H9 (cell line): ENCODE measurements at regions not wholly inside any gene's neighbourhood (a gene's known extent, or its start where the extent isn't known, plus 50 kb on each side); places are given as distances from the start of the nearest gene placed in this dataset.
"Not testable (repeated sequence)": the region's sequence is repeated elsewhere in the genome, so short reads cannot be mapped to it uniquely, and the experiment has no call there.

ENCODE experiments used
- DNase-seq: peaks from one replicate; pipeline ENCODE4 v3.0.0-alpha.2; 2017
- H2AFZ ChIP-seq: one replicate; pipeline ENCODE4 v1.6.1; 2013; ENCODE audit warnings: mild to moderate bottlenecking, low read length, control low read depth, moderate library complexity
- H2AK5ac ChIP-seq: 2 replicates; pipeline ENCODE4 v1.6.1; 2013; ENCODE audit warnings: low read length, control low read depth, mixed read lengths; ENCODE audit not compliant: insufficient read length
- H2BK120ac ChIP-seq: one replicate; pipeline ENCODE4 v1.6.1; 2013; ENCODE audit warnings: low read depth, mild to moderate bottlenecking, low read length, control low read depth, inconsistent platforms; ENCODE audit not compliant: poor library complexity, severe bottlenecking
- H2BK12ac ChIP-seq: 2 replicates; pipeline ENCODE4 v1.6.1; 2013; ENCODE audit warnings: low read length, control low read depth, mixed read lengths, low read depth; ENCODE audit not compliant: insufficient read length
- H2BK15ac ChIP-seq: 2 replicates; pipeline ENCODE4 v1.6.1; 2013; ENCODE audit warnings: low read depth, low read length, control low read depth
- H2BK20ac ChIP-seq: one replicate; pipeline ENCODE4 v1.6.1; 2013; ENCODE audit warnings: low read depth, mild to moderate bottlenecking, low read length, control low read depth, inconsistent platforms; ENCODE audit not compliant: poor library complexity, severe bottlenecking
- H2BK5ac ChIP-seq: 2 replicates; pipeline ENCODE4 v1.6.1; 2013; ENCODE audit warnings: low read length, control low read depth, mixed read lengths; ENCODE audit not compliant: insufficient read length
- H3K14ac ChIP-seq: 2 replicates; pipeline ENCODE4 v1.6.1; 2013; ENCODE audit warnings: low read length, control low read depth; ENCODE audit not compliant: insufficient read depth
- H3K18ac ChIP-seq: 2 replicates; pipeline ENCODE4 v1.6.1; 2013; ENCODE audit warnings: low read depth, mild to moderate bottlenecking, mixed read lengths, low read length, control low read depth; ENCODE audit not compliant: insufficient read length
- H3K23ac ChIP-seq: 2 replicates; pipeline ENCODE4 v1.6.1; 2013; ENCODE audit warnings: low read length, control low read depth, mixed read lengths, low read depth; ENCODE audit not compliant: insufficient read length
- H3K23me2 ChIP-seq: 2 replicates; pipeline ENCODE4 v1.6.1; 2013; ENCODE audit warnings: low read depth, mild to moderate bottlenecking, mixed read lengths, low read length, control low read depth; ENCODE audit not compliant: insufficient read length, poor library complexity, severe bottlenecking
- H3K27ac ChIP-seq: 2 replicates; pipeline ENCODE4 v1.5.1; 2013; ENCODE audit warnings: low read length, control low read depth, mixed read lengths, low read depth; ENCODE audit not compliant: insufficient read length
- H3K27me3 ChIP-seq: 2 replicates; pipeline ENCODE4 v1.6.1; 2013; ENCODE audit warnings: low read length, control low read depth, inconsistent platforms; ENCODE audit not compliant: insufficient read depth
- H3K4ac ChIP-seq: 2 replicates; pipeline ENCODE4 v1.6.1; 2013; ENCODE audit warnings: low read depth, mild to moderate bottlenecking, control low read depth, inconsistent platforms, low read length, moderate library complexity
- H3K4me1 ChIP-seq: 2 replicates; pipeline ENCODE4 v1.6.1; 2013; ENCODE audit warnings: low read length, control low read depth, inconsistent platforms; ENCODE audit not compliant: insufficient read depth
- H3K4me2 ChIP-seq: 2 replicates; pipeline ENCODE4 v1.6.1; 2013; ENCODE audit warnings: low read length, control low read depth, mixed read lengths; ENCODE audit not compliant: insufficient read length, insufficient read depth
- H3K56ac ChIP-seq: 2 replicates; pipeline ENCODE4 v1.6.1; 2013; ENCODE audit warnings: low read depth, mild to moderate bottlenecking, mixed read lengths, low read length, control low read depth; ENCODE audit not compliant: insufficient read length
- H3K79me1 ChIP-seq: 2 replicates; pipeline ENCODE4 v1.6.1; 2013; ENCODE audit warnings: low read depth, mild to moderate bottlenecking, moderate library complexity, low read length, control low read depth, inconsistent platforms; ENCODE audit not compliant: insufficient read depth, poor library complexity, severe bottlenecking
- H3K79me2 ChIP-seq: 2 replicates; pipeline ENCODE4 v1.6.1; 2013; ENCODE audit warnings: low read length, control low read depth, inconsistent platforms; ENCODE audit not compliant: insufficient read depth
- H3K9ac ChIP-seq: 2 replicates; pipeline ENCODE4 v1.6.1; 2013; ENCODE audit warnings: low read length, control low read depth, mixed read lengths; ENCODE audit not compliant: insufficient read length; ENCODE audit errors: extremely low read depth
- H3K9me3 ChIP-seq: one replicate; pipeline ENCODE4 v1.6.1; 2013; ENCODE audit warnings: low read depth, low read length, inconsistent platforms; ENCODE audit not compliant: control insufficient read depth
- H3T11ph ChIP-seq: one replicate; pipeline ENCODE4 v1.6.1; 2013; ENCODE audit warnings: mild to moderate bottlenecking, low read length, control low read depth, inconsistent platforms
- H4K20me1 ChIP-seq: one replicate; pipeline ENCODE4 v1.6.1; 2013; ENCODE audit not compliant: control insufficient read depth, insufficient read length, insufficient read depth
- H4K5ac ChIP-seq: 2 replicates; pipeline ENCODE4 v1.6.1; 2013; ENCODE audit warnings: low read depth, mild to moderate bottlenecking, mixed read lengths, low read length, control low read depth; ENCODE audit not compliant: insufficient read length
- H4K8ac ChIP-seq: replicated peaks from 2 replicates; pipeline ENCODE4 v1.6.1; 2013; ENCODE audit warnings: low read length, control low read depth, mixed read lengths, low read depth; ENCODE audit not compliant: insufficient read length
- H4K91ac ChIP-seq: 2 replicates; pipeline ENCODE4 v1.6.1; 2013; ENCODE audit warnings: low read depth, mild to moderate bottlenecking, moderate library complexity, mixed read lengths, low read length, control low read depth; ENCODE audit not compliant: insufficient read length
- H3K27ac Mint-ChIP-seq, 3 experiments: 2 replicates in 2 of 3; 3 replicates in 1 of 3; pipeline ENCODE4 v1.8.0; 2020 to 2021; ENCODE audit warnings: mixed read lengths in 3 of 3, mild to moderate bottlenecking in 1 of 3, moderate library complexity in 1 of 3
- H3K27me3 Mint-ChIP-seq: 2 replicates; pipeline ENCODE4 v1.8.0; 2021; ENCODE audit warnings: low read depth, mild to moderate bottlenecking, moderate library complexity, mixed read lengths
- H3K36me3 Mint-ChIP-seq, 3 experiments: 2 replicates in 2 of 3; 3 replicates in 1 of 3; pipeline ENCODE4 v1.8.0; 2020 to 2021; ENCODE audit warnings: low read depth in 3 of 3, mixed read lengths in 3 of 3; ENCODE audit not compliant: insufficient read depth in 1 of 3
- H3K4me1 Mint-ChIP-seq, 2 experiments: 2 replicates each; pipeline ENCODE4 v1.8.0; 2020; ENCODE audit warnings: mixed read lengths in 2 of 2
- H3K4me3 Mint-ChIP-seq, 2 experiments: 2 replicates in 1 of 2; 3 replicates in 1 of 2; pipeline ENCODE4 v1.8.0; 2020 to 2021; ENCODE audit warnings: mild to moderate bottlenecking in 2 of 2, mixed read lengths in 2 of 2, moderate library complexity in 1 of 2
- H3K9me3 Mint-ChIP-seq, 2 experiments: 2 replicates in 1 of 2; 3 replicates in 1 of 2; pipeline ENCODE4 v1.8.0; 2020; ENCODE audit warnings: mild to moderate bottlenecking in 2 of 2, mixed read lengths in 2 of 2, moderate library complexity in 1 of 2
- CTCF ChIP-seq: fragments of 200-600 bp; sonication (generic); conservative IDR thresholded peaks from 3 replicates; pipeline ENCODE4 v1.8.0; 2021; ENCODE audit warnings: antibody characterized with exemption, mild to moderate bottlenecking
- WGBS: extraction: QIAGEN DNeasy Blood & Tissue Kit; methylation state at CpG from one replicate; pipeline ENCODE4 v1.1.7; 2013; ENCODE audit warnings: missing lambda C conversion rate, low lambda C conversion rate, mixed read lengths; ENCODE audit not compliant: insufficient read length; ENCODE audit errors: extremely low coverage; 5-methylcytosine and 5-hydroxymethylcytosine counted together

- H3K27me3 Mint-ChIP-seq, H4K91ac ChIP-seq, H3K9me3 Mint-ChIP-seq: not testable (repeated sequence)
Observed at GRCh38 chr5:2070787-2071186, 188.1 kb upstream of the IRX4 start.

More at GRCh38 chr5:2070787-2071186, 188.1 kb upstream of the IRX4 start:
- H3K27ac Mint-ChIP-seq, H4K8ac ChIP-seq, H3K56ac ChIP-seq, H3K4me2 ChIP-seq, H2BK120ac ChIP-seq, H3K36me3 Mint-ChIP-seq, H3T11ph ChIP-seq, H2AK5ac ChIP-seq, H3K9me3 ChIP-seq, H2BK15ac ChIP-seq, H4K5ac ChIP-seq, H4K20me1 ChIP-seq, H2AFZ ChIP-seq, H2BK20ac ChIP-seq, H3K23ac ChIP-seq, H3K79me1 ChIP-seq, H3K23me2 ChIP-seq, H3K4me1 ChIP-seq, H2BK5ac ChIP-seq, H3K18ac ChIP-seq, H3K27me3 ChIP-seq, H3K14ac ChIP-seq, H3K4ac ChIP-seq, H3K27ac ChIP-seq, DNase-seq, H3K9ac ChIP-seq, H3K4me3 Mint-ChIP-seq, H3K79me2 ChIP-seq, H2BK12ac ChIP-seq: not testable (repeated sequence)
- H3K4me1 Mint-ChIP-seq = peaks cover 20 to 21% of the 10 kb centered on the region in 2 experiments
- peak; percentile 37; the same call in 2 of the 3 replicates for TF ChIP-seq CTCF
- WGBS = no CpG with 5 or more reads among the region's 4 CpGs
